Esophagus squamous epithelium (tissue), 4 donors: ENCODE measurements at regions not wholly inside any gene's neighbourhood (a gene's known extent, or its start where the extent isn't known, plus 50 kb on each side); places are given as distances from the start of the nearest gene placed in this dataset.

ENCODE experiments used
- CTCF ChIP-seq, 6 experiments: fragments of 450-650 bp in 4 of 6; fragments of 200-600 bp in 2 of 6; sonication (generic) in 2 of 6; IDR thresholded peaks; one replicate each; pipeline ENCODE4 v1.5.1; 2016 to 2019; ENCODE audit warnings: antibody characterized with exemption in 6 of 6, mild to moderate bottlenecking in 4 of 6, moderate library complexity in 4 of 6
- POLR2A ChIP-seq, 4 donors: fragments of 450-650 bp; IDR thresholded peaks; one replicate each; pipeline ENCODE4 v1.6.1; 2017; ENCODE audit warnings: antibody characterized with exemption in 4 of 4, mild to moderate bottlenecking in 4 of 4, moderate library complexity in 3 of 4

GRCh38 chr3:70488816-70489215 lies 176.4 kb upstream of the MDFIC2 start:
- no peak for TF ChIP-seq CTCF (IDR thresholded peaks at IDR 0.05)
- no peak for TF ChIP-seq POLR2A (IDR thresholded peaks at IDR 0.05)
